ENCODE measurements at regions not wholly inside any gene's neighbourhood (a gene's known extent, or its start where the extent isn't known, plus 50 kb on each side); places are given as distances from the start of the nearest gene placed in this dataset.

DNA sequence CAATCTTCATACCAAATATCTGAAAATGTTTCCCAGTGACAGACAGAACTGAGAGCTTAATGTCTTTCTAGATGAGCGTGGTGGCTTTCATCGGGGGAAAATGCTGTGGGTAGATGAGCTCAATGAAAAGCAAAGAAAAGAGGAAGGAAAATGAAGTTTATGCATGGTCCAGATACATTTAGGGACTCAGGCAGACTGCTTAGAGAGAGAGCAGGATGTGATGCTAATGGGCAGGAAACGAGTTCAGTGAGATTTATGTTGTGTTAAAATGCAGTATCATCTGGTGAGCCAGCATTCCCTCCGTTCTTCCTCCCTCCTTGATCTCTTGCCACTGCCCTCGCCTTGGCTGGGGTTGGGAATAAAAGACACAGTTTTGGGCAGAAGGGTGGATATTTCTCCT is 229.2 kb downstream of the GBA3 start:
- DNase-seq: no peak

DNA sequence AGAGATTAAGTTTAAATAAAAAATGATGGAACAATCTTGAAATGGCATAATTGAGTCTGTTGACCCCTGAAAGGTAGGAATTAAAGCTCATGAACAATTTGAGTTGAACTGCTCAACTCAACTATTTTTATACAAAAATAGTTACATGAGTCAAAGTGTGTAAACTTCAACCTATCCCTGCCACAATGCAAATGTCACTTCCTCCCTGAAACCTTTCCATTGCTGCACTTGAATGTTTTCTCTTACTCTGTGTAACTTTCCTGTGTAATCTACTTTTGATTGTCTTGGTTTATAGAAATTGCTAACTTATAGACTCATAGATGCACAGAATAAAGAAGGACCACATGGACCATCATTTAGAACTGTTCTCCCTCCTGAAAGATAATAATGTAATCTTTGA is 218.5 kb downstream of the GBA3 start:
- DNase-seq: no peak

DNA sequence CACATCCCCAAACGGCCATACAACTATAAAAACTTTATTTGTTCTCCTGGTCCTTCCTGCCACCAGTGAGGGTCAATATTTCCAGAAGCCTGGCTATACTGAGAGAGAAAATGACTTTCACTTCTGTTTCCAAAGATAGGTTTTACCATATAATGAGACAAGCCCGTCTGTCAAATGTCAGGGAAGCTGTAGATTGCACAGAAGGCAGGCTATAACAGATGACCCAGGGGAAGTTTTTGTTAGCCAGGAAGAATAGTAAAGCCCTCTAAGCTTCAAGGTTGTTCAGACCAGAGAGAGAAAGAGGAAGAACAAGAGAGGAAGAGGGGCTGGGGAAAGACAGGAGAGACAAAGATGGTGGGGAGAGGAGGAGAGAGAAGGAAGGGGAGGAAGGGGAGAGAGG is 217.5 kb downstream of the GBA3 start:
- no peak for DNase-seq

DNA sequence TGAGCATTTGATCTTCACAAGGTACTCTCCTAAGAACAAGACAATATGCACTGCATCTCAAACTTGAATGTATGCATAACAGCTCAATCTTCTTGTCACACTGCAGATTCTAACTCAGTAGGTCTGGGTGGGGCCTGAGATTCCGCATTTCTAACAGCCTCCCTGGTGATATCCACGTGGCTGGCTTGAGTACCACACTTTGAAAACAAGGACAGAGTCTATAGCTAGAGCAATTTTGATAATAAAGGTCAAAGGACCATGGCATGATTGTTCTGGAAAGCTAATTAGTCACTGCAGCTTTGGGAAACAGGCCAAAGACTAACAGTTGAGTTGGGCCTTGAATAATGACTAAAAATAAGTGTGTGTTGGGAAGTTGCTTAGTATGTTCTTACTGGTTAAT is 213.3 kb downstream of the GBA3 start:
- no peak for DNase-seq

DNA sequence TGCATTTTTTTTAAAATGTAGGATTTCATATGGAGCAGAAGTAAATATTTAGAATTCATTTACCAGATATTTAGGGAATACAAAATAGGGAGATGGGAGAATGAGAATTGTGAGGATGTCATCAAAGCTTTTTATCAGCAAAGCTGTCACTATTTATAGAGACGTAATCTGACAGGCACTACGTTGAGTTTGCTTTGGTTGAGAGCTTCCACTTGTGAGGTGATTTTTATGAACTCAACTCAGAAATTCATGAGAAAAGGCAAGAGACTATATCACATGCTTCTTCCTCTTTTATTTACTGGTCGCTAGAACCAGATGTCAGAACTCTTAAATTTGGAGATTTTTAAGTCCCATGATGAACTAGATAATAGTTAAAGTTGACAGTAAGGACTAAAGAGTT is 211.2 kb downstream of the GBA3 start:
- no peak for DNase-seq

DNA sequence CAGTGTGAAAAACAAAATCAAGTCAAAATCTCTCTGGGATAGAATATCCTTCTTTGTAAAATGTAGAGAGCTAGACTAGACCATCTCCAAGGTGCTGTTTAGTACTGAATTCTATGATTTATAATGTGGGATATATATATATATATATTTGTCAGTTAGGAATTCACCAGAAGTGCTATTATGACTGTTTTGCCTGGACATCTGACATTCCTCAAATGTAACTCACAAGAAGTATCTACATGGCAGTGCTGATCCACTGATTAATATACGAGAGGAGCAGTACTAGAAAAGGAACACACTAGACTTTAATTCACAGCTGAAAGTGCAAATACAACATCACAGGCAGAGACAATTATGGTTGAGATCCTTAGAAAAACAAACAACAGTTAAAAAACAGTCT is 208.9 kb downstream of the GBA3 start:
- no peak for DNase-seq

DNA sequence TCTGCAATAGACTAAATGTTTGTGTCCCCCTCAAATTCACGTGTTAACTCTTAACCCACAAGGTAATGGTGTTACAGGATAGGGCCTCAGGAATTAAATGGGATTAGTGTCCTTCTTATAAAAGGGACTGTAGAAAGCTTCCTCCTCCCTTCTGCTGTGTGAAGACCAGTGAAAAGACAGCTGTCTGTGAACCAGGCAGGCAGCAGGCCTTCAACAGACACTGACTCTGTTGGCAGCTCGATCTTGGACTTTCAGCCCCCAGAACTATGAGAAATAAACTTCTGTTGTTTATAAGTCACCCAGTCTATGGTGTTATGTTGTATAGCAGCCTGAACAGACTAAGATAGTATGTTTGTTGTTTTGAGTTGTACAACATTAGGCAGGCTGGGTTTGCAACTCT is 208.1 kb downstream of the GBA3 start:
- no peak for DNase-seq

DNA sequence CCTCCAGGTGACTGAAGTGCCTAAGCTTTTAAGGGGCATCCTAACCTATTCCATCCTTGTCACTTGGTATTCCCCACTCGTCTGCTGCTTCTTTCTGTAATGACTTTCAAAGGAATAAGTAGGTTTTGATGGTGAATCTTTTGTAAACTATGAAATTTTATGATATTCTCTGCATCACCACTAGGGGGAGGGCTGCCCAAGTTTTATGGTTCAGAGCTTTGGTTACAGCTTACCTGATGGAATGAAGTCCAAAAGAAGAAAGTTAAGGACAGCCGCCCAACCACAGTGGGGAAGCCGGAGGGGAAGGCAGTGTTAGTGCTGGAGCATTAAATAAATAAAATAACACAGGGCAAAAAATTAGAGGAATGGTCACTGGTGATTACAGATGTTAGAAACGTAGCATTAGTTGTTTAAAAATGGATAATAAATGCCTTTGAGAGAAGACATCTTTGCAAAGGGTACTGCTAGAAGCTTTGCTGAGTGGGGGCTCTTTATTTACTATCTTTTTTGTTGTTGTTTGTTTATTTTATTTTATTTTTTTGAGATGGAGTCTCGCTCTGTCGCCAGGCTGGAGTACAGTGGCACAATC is 204.9 kb downstream of the GBA3 start:
- DNase-seq: no peak

DNA sequence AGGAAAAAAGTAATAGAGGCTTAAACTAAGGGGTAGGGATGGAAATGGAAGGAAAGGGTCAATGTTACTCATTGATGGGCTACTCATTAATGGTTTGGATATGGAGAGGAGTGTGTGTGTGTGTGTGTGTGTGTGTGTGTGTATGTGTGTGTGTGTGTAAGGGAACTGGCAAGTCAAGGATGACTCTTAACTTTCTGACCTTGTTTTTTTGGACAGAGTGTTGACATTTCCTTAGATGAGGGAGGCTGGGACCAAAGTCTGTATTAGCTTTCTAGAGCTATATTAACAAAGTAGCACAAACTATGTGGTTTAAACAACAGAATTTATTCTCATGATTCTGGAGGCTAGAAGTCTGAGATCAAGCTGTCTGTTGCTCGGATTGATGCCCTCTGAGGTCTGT is 202.7 kb downstream of the GBA3 start:
- no peak for DNase-seq

DNA sequence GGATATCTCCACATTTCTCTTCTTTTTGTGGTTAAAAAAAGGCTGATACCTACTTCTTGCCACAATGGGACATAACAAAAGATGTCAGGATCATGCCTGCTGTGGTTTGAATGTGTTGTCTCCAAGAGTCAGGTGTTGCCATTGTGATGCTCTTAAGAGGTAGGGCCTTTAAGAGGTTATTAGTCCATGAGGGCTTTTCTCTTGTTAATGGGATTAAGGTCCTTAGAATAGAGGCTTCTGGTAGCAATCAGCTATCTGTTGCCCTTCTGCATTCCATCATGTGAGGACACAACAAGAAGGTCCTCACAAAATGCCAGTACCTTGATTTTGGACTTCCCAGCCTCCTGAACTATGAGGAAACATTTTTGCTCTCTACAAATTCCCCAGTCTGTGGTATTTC is 191.4 kb downstream of the GBA3 start:
- DNase-seq: no peak

DNA sequence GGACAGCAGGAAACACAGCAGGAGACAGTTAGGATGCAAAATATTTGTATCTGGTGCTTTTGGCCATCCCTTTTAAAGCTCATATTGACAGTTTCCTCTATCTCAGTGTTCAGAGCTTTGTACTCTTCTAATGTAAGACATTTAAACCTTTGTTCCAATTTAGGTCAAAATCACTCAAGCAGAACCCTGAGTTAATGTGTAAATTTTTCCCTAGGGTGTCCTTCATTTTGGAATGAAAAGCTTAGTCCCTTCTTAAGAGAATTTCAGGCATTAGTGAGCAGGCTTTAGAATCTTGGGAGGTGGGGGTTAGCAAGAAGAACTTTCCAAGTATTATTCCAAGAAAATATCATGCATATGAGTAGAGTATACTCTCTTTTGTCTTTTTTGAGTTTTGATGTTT is 188.7 kb downstream of the GBA3 start:
- DNase-seq: no peak

DNA sequence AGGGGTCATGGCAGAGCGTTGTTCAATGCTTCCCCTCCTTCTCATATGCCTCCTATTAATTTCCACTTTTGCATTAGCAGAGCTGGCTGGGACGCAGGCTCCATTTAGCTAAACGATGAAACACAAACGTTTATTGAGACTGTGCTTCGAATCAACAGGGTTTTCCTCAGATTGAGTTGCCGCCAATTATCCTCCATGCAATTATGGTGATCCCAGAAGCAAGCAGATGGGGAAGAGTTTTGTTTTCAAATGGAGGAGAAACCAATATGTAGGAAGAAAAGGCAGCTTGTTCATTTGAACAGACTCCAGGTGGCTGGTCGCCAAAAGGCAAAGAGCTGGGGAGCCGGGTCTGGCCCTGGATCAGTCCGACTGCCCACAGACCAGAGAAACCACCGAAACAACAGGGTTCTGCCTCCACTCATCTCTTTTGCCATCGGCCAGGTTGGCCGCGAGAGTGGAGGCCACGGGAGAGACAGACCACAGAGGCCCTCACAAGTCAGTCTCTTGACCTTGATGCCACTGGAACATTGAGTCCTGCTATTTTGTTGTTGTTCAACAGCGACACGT is 184.8 kb downstream of the GBA3 start:
- DNase-seq: no peak

DNA sequence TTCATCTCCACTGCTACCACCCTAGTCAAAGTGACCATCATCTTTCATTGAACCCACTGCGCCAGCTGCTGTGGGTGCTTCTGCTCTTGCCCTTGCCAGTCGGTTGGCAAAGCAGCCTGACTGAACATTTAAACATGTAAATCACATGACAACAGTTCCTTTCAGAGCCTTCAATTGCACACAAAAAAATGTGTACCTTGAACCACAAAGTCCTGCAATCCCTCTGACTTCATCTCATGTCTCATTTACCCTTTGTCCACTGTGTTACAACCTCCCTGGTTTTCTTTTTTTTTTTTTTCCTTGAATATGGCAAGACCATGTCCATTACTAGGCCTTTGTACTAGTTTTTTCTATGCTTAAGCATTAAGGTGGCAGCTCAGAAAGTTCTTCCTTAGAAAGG is 183.5 kb downstream of the GBA3 start:
- DNase-seq: no peak

DNA sequence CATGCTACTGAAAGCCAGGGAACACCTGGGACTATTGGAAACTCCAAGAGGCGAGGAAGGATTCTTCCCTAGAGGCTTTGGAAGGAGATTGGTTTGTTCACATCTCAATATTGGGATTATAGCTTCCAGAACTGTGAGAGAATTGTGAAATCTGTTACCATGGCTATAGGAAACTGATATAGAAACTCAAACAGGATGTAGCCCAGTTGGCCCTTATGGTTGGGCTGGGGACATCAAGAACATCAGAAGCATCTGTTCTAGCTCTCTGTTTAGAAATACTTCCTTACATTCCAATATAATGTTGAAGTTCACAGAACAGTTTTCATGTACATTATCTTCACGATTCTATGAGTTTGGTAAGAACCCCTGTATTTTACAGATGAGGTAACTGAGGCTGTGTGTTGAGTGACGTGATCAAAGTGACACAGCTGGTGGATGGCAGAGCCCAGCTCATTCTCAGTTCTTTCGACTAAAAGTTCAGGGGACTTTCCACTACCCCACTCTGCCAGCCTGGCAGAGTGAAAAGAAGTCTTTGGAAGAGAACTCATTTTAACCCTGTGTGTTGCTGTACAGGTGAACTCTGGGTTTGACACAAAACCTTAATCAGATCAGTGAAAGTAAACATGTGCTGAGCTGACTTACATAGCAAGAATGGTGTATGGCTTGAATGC is 183.0 kb downstream of the GBA3 start:
- no peak for DNase-seq

DNA sequence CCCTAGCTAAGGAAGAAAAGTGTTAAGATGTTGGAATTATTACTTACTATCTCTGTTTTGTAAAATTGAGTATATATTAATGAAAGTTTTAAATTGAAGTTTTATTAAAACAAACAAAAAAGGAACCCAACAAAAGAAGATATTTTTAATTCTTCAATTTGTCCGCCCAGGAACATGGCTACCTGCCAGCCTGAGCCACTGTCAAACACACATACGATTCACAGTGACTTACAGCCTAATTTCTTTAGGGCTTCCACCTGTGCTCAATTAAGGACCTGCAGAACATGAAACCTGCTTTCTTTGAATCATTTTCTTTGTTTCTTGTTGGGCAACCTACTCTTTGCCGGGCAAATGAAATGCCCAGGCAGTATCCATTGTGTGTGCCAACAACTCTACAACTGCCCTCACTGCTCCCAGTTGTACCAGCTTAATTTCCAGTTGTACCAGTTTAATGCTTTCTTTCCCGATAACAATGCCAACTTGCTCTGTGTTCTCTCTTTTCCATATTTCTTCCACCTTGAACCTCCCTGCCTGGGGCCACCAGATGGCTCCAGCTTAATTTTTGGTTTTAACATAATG is 181.7 kb downstream of the GBA3 start:
- no peak for DNase-seq

DNA sequence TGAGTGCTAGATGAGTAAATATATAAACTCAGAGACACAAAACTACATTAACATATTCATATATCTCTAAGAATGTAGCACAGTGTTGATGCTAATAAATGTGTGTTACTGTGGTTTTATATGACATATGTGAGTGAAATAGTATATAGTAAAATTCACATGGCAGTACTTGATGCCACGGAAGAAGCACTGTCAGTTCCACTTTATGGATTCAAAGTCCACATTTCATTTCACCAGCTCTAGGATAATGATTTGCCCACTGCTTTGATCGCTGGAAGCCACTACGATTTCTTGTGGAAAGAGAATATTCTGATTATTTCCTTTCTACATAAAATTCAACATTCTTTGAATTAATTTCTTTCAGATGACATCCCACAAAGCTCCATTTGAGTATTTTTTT is 181.2 kb downstream of the GBA3 start:
- DNase-seq: no peak

DNA sequence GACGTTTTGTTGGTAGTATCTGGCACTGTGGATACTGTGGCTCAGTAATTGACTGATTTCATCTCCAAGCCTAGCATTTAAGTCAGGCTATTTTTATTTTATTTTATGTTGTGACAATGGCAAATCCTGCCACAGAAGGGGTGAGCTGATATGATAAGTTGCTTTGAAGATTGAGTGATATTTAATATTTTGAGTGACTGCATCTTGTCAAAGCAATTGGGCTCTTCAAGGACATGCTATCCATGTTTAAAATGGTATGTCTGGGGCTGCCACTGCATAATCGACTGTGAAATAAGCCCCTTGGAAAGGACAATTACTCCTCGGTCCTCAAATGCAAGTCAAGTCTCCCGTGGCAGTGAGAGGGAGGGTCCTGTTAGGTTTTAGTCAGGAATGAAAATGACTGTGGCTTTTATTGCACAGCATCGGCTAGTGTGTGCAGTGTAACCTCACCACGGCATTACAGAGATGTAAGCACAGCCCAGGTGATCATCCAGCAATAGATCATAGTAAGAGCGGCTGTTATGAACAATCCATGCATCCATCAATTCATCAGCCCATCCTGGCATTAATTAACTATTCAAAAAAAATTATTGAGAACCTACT is 178.2 kb downstream of the GBA3 start:
- no peak for DNase-seq

DNA sequence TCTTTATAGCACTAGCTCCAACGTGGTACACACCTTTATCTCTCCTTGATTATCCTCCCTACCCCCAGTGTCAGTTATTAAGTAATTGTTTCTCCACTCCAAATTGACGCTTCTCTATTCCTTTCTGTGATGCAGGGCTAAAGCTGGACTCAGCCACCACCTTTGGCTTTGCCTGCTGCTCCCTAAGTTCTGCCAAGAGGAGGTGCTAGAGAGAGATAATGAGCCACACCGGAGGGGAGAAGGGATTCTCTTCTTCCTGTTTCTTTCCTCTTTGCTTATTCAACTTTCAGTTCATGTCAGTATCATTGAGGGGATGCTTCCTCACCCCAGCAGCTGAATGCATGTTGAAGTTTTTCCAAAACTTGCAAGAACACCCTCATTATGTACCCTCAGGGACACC is 176.5 kb downstream of the GBA3 start:
- no peak for DNase-seq

Data from HCEC 1CT (cell line).